GM12873 (cell line): ENCODE measurements at regions not wholly inside any gene's neighbourhood (a gene's known extent, or its start where the extent isn't known, plus 50 kb on each side); places are given as distances from the start of the nearest gene placed in this dataset.

ENCODE experiments used
- CTCF ChIP-seq: IDR thresholded peaks from 2 replicates; pipeline ENCODE4 v1.5.1; 2012; ENCODE audit warnings: low read depth, mild to moderate bottlenecking, moderate library complexity, low read length, control low read depth; ENCODE audit not compliant: insufficient read depth; ENCODE audit errors: missing control alignments

DNA sequence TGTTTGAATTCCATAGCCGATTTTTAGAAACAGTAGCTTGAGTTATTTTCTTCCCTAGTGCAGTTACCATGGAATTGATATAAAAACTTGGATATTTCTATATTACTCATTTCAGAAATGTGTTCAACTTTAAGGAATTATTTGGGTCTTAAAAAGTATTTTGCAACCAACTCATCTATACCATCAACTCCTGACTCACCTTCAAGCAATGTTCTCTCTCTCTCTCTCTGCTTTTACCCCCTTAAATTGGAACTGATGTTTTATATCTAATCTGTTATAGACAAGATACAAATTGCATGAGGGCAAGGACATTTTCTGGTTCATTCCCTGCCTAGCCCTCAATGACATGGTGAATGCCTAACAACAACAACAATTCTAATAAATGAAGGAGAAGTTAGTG, 214.7 kb upstream of the NRIP1 start:
- no peak for TF ChIP-seq CTCF

DNA sequence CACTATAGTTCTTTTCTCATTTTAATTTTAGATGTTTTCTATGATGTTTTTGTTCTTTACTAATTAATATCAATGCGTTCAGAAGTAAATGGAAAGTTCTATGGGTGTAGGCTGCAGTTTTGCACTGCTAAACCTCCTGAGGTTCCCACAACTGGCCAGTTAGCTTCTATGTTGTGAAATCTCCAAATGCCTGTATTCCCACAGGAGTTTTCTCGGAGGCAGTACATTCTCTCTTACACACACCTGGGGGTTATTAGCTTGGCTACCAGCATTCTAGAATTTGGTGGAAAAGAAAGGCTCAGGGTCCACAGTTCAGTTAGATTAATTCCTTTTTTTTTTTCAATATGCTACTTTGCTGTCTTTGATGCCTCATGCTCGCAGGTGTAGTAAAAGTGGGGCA, 216.9 kb upstream of the NRIP1 start:
- no peak for TF ChIP-seq CTCF

DNA sequence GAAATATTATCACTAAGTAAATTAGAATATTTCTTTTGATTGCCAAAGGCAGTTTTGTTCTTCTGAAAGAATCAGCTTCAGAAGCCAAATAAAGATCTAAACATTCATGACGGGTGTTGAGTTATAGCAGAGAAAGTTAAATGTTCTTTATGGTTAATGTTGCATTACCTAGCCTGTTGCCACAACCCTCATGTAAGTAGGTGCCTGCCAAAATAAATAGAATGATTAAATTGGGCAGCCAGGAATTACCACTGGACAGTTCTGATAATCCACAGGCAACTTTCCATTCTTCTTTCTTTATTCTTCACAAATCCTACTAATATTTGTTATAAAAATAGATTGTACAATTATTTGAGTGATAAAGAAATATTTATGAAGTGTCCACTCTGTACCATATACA, 217.9 kb upstream of the NRIP1 start:
- TF ChIP-seq CTCF = no peak

- no peak for TF ChIP-seq CTCF
These were observed 218.3 kb upstream of the NRIP1 start for GRCh38 chr21:15283138-15283537.

DNA sequence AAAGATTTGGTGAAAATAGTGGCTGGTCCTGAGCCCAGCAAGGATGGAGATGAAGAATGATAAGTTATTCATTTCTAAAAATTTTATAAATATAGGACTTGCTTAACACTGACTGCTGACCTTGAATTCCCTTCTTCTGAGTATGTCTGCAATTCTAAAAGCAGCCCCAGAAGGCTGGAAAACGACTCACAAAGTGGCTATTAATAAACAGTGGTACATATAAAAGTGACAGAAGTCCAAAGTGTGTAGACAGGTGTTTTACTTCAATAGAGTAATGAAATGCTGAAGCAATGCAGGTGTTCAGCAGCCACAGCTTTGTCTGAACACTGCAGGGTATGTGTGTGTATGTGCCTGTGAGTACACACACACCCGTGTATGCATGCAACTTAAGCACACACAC, 219.0 kb upstream of the NRIP1 start:
- TF ChIP-seq CTCF = no peak

DNA sequence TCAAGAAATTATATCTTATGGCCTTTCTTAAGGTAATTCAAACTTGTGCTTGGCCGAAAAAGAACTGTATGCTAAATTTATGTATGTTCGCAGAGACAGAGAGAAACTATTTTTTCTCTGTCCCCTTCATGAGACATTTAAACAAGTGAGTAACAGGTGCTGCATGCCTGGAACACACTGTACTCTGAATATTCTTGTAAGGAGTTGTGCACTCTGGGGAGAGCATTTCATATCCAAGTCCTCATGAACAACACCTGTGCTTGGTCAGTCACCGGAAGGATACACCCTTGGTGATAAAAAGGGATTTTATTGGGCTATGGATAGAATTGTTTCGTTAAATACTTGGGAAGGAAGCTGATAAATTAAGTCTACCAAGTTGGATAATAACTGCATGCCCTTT, 220.8 kb upstream of the NRIP1 start:
- TF ChIP-seq CTCF = no peak

GRCh38 chr21:15289246-15289645, 224.4 kb upstream of the NRIP1 start:
- TF ChIP-seq CTCF = no peak
